NB4 (cell line): ENCODE measurements at regions not wholly inside any gene's neighbourhood (a gene's known extent, or its start where the extent isn't known, plus 50 kb on each side); places are given as distances from the start of the nearest gene placed in this dataset.

ENCODE experiments used
- MYC ChIP-seq: IDR thresholded peaks from 2 replicates; pipeline ENCODE4 v1.6.1; 2011; ENCODE audit warnings: low read depth, low read length
- POLR2A ChIP-seq: IDR thresholded peaks from 2 replicates; pipeline ENCODE4 v1.6.1; 2011; ENCODE audit warnings: mild to moderate bottlenecking; ENCODE audit not compliant: insufficient read length; ENCODE audit errors: extremely low read depth
- TF ChIP-seq, protein P1 (sequence below): IDR thresholded peaks from one replicate; pipeline ENCODE4 v1.5.1; 2012; ENCODE audit warnings: low read depth, low read length
- TF ChIP-seq, protein P2 (sequence below): IDR thresholded peaks from 2 replicates; pipeline ENCODE4 v1.6.1; 2011; ENCODE audit warnings: low read depth, low read length

GRCh38 chr1:70718086-70718630 lies 307.1 kb downstream of the CTH start:
- TF ChIP-seq, protein P1, sequence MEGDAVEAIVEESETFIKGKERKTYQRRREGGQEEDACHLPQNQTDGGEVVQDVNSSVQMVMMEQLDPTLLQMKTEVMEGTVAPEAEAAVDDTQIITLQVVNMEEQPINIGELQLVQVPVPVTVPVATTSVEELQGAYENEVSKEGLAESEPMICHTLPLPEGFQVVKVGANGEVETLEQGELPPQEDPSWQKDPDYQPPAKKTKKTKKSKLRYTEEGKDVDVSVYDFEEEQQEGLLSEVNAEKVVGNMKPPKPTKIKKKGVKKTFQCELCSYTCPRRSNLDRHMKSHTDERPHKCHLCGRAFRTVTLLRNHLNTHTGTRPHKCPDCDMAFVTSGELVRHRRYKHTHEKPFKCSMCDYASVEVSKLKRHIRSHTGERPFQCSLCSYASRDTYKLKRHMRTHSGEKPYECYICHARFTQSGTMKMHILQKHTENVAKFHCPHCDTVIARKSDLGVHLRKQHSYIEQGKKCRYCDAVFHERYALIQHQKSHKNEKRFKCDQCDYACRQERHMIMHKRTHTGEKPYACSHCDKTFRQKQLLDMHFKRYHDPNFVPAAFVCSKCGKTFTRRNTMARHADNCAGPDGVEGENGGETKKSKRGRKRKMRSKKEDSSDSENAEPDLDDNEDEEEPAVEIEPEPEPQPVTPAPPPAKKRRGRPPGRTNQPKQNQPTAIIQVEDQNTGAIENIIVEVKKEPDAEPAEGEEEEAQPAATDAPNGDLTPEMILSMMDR: no peak
- no peak for TF ChIP-seq MYC
- no peak for TF ChIP-seq POLR2A
- TF ChIP-seq, protein P2, sequence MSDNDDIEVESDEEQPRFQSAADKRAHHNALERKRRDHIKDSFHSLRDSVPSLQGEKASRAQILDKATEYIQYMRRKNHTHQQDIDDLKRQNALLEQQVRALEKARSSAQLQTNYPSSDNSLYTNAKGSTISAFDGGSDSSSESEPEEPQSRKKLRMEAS: no peak
